HepG2 (cell line): ENCODE measurements at regions not wholly inside any gene's neighbourhood (a gene's known extent, or its start where the extent isn't known, plus 50 kb on each side); places are given as distances from the start of the nearest gene placed in this dataset.

Source experiments
- ATAC-seq: fragments of 200-7000 bp; cut with Tn5 transposase; 3 replicates; pipeline ENCODE4 v1.9.1; 2020; ENCODE audit warnings: mild to moderate bottlenecking, moderate library complexity
- BruUV-seq: library from RNA; stranded (reverse); fragments of 400-500 nt; replicated peaks from 2 replicates; lab custom pipeline; 2021; lab: Mats Ljungman, UMichigan
- CTCF ChIA-PET: fragments of 300-600 bp; formaldehyde crosslinking; extraction: SDS; loops from one replicate; lab custom pipeline; 2021; ENCODE audit warnings: low total read pairs, inconsistent platforms, low intra/inter-chr PET ratio; lab: Yijun Ruan, JAX
- POLR2A ChIA-PET: fragments of 350-600 bp; sonication (Branson Sonifier 250); formaldehyde crosslinking; loops from one replicate; lab custom pipeline; 2020; ENCODE audit warnings: antibody characterized with exemption, inconsistent platforms; lab: Yijun Ruan, JAX
- DNase-seq: peaks from one replicate; pipeline ENCODE4 v3.0.0-alpha.2; 2015; ENCODE audit warnings: low spot score
- FAIRE-seq: peaks from 3 replicates; lab custom pipeline; 2011; peaks lifted over from hg19 to GRCh38; lab: Jason Lieb, UNC
- H2AFZ ChIP-seq: one replicate; pipeline ENCODE4 v1.6.1; 2011; ENCODE audit warnings: low read length, inconsistent platforms
- H3K27ac ChIP-seq: fragments of 300-600 bp; 3 replicates; pipeline ENCODE4 v1.8.0; 2011; ENCODE audit warnings: mixed run types, mild to moderate bottlenecking, mixed read lengths, low read length, inconsistent platforms; ENCODE audit not compliant: insufficient read depth; ENCODE audit errors: extremely low read length
- H3K27me3 ChIP-seq, 2 experiments: fragments of 200-600 bp in 1 of 2; 2 replicates in 1 of 2; 3 replicates in 1 of 2; pipeline versions ENCODE4 v1.6.0 to v1.8.0; 2011; ENCODE audit warnings: low read length in 2 of 2, mild to moderate bottlenecking in 2 of 2, moderate library complexity in 2 of 2, inconsistent platforms in 1 of 2; ENCODE audit not compliant: insufficient read depth in 2 of 2, control insufficient read depth in 1 of 2
- H3K36me3 ChIP-seq, 2 experiments: fragments of 200-600 bp in 1 of 2; replicated peaks in 1 of 2; 2 replicates in 1 of 2; 3 replicates in 1 of 2; pipeline versions ENCODE4 v1.5.1 to v1.8.0; 2011; ENCODE audit warnings: low read length in 2 of 2, inconsistent platforms in 1 of 2; ENCODE audit not compliant: insufficient read depth in 2 of 2, control insufficient read depth in 1 of 2
- H3K4me1 ChIP-seq: 2 replicates; pipeline ENCODE4 v1.5.1; 2012; ENCODE audit warnings: low read length, inconsistent platforms; ENCODE audit not compliant: insufficient read depth
- H3K4me2 ChIP-seq: 2 replicates; pipeline ENCODE4 v1.6.0; 2011; ENCODE audit warnings: low read depth, low read length, inconsistent platforms
- H3K4me3 ChIP-seq, 3 experiments: fragments of 200-600 bp in 1 of 3; sonication (generic), shearing (Covaris generic) in 1 of 3; replicated peaks in 1 of 3; 2 replicates each; pipeline ENCODE4 v1.5.1; 2011 to 2016; ENCODE audit warnings: low read length in 3 of 3, inconsistent platforms in 2 of 3, low read depth in 2 of 3, mild to moderate bottlenecking in 2 of 3, control low read depth in 1 of 3, mixed read lengths in 1 of 3; ENCODE audit not compliant: insufficient read depth in 1 of 3
- H3K79me2 ChIP-seq: one replicate; pipeline ENCODE4 v1.6.1; 2011; ENCODE audit warnings: low read length, inconsistent platforms; ENCODE audit not compliant: insufficient read depth
- H3K9ac ChIP-seq: 2 replicates; pipeline ENCODE4 v1.6.0; 2011; ENCODE audit warnings: mild to moderate bottlenecking, low read depth, low read length, inconsistent platforms; ENCODE audit not compliant: insufficient read depth
- H3K9me3 ChIP-seq: 2 replicates; pipeline ENCODE4 v1.5.1; 2012; ENCODE audit warnings: mild to moderate bottlenecking, low read length
- H4K20me1 ChIP-seq: 2 replicates; pipeline ENCODE4 v1.6.0; 2011; ENCODE audit warnings: inconsistent platforms, mild to moderate bottlenecking, low read length, moderate library complexity; ENCODE audit not compliant: insufficient read depth
- HHEX ChIP-seq: IDR thresholded peaks from 2 replicates; pipeline ENCODE4 v1.6.1; 2016; ENCODE audit warnings: control low read depth
- TIGD3 ChIP-seq: sonication (generic); formaldehyde crosslinking; IDR thresholded peaks from 2 replicates; pipeline ENCODE4 v1.5.1; 2020; ENCODE audit warnings: mild to moderate bottlenecking, missing genetic modification reagents, borderline replicate concordance
- ZFP90 ChIP-seq: sonication (generic); formaldehyde crosslinking; IDR thresholded peaks from 2 replicates; pipeline ENCODE4 v1.8.0; 2022; ENCODE audit warnings: missing genetic modification reagents, mild to moderate bottlenecking, inconsistent platforms, borderline replicate concordance
- ZNF761 ChIP-seq: sonication (generic); formaldehyde crosslinking; conservative IDR thresholded peaks from 2 replicates; pipeline ENCODE4 v1.4.0; 2020; ENCODE audit warnings: mild to moderate bottlenecking, missing genetic modification reagents
- WGBS: methylation state at CpG from one replicate; pipeline ENCODE4 v1.1.6; 2017; ENCODE audit warnings: low lambda C conversion rate; 5-methylcytosine and 5-hydroxymethylcytosine counted together
- in situ Hi-C: cut with HindIII; loops from 2 replicates; pipeline ENCODE4 v1.10.0; 2017; ENCODE audit warnings: low pct_unique_long_range_greater_than_20kb; ENCODE audit not compliant: extremely low pct_ligation_motif_present
- intact Hi-C: fragments of 100-400 bp; cut with micrococcal nuclease; formaldehyde crosslinking; loops from one replicate; pipeline ENCODE4 v1.10.0; 2022; ENCODE audit not compliant: unreplicated experiment
- TF ChIP-seq, protein P1 (sequence below): sonication (generic); formaldehyde crosslinking; IDR thresholded peaks from 2 replicates; pipeline ENCODE4 v1.5.1; 2020; ENCODE audit warnings: mild to moderate bottlenecking, missing genetic modification reagents, borderline replicate concordance

GRCh38 chr7:35450456-35451214 is 196.7 kb upstream of the TBX20 start:
- ChIA-PET POLR2A (no interaction called here), CTCF (no interaction called here)
- no peak for DNase-seq
- no peaks in the 10 kb centered on the region for H3K36me3 ChIP-seq
- no peaks in the 10 kb centered on the region for H3K27me3 ChIP-seq
- no peak overlapping the region for H3K4me2 ChIP-seq
- 0% methylated on average over 3 of the region's 3 CpGs for WGBS
- H3K9me3 ChIP-seq = no peaks in the 10 kb centered on the region
- in situ Hi-C loops = no loop called here
- no peak overlapping the region for H2AFZ ChIP-seq
- no peaks in the 10 kb centered on the region for H4K20me1 ChIP-seq
- TF ChIP-seq ZFP90 (no peak), HHEX (CRISPR knock-in tag) (no peak), TIGD3 (CRISPR knock-in tag) (no peak), ZNF761 (CRISPR knock-in tag) (no peak)
- TF ChIP-seq, protein P1, sequence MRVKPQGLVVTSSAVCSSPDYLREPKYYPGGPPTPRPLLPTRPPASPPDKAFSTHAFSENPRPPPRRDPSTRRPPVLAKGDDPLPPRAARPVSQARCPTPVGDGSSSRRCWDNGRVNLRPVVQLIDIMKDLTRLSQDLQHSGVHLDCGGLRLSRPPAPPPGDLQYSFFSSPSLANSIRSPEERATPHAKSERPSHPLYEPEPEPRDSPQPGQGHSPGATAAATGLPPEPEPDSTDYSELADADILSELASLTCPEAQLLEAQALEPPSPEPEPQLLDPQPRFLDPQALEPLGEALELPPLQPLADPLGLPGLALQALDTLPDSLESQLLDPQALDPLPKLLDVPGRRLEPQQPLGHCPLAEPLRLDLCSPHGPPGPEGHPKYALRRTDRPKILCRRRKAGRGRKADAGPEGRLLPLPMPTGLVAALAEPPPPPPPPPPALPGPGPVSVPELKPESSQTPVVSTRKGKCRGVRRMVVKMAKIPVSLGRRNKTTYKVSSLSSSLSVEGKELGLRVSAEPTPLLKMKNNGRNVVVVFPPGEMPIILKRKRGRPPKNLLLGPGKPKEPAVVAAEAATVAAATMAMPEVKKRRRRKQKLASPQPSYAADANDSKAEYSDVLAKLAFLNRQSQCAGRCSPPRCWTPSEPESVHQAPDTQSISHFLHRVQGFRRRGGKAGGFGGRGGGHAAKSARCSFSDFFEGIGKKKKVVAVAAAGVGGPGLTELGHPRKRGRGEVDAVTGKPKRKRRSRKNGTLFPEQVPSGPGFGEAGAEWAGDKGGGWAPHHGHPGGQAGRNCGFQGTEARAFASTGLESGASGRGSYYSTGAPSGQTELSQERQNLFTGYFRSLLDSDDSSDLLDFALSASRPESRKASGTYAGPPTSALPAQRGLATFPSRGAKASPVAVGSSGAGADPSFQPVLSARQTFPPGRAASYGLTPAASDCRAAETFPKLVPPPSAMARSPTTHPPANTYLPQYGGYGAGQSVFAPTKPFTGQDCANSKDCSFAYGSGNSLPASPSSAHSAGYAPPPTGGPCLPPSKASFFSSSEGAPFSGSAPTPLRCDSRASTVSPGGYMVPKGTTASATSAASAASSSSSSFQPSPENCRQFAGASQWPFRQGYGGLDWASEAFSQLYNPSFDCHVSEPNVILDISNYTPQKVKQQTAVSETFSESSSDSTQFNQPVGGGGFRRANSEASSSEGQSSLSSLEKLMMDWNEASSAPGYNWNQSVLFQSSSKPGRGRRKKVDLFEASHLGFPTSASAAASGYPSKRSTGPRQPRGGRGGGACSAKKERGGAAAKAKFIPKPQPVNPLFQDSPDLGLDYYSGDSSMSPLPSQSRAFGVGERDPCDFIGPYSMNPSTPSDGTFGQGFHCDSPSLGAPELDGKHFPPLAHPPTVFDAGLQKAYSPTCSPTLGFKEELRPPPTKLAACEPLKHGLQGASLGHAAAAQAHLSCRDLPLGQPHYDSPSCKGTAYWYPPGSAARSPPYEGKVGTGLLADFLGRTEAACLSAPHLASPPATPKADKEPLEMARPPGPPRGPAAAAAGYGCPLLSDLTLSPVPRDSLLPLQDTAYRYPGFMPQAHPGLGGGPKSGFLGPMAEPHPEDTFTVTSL = no peak
- TF ChIP-seq, all 625 proteins: peak for 0
- FAIRE-seq = no peak
- H3K4me1 ChIP-seq = no peaks in the 10 kb centered on the region
- no peaks in the 10 kb centered on the region for H3K79me2 ChIP-seq
- intact Hi-C loops = no loop called here
- no peak overlapping the region for H3K9ac ChIP-seq
- H3K27ac ChIP-seq = no peak overlapping the region
- H3K4me3 ChIP-seq = no peak overlapping the region
- no peak for ATAC-seq
- BruUV-seq = no TSS peak
